Erythroblast (primary cell): ENCODE measurements at regions not wholly inside any gene's neighbourhood (a gene's known extent, or its start where the extent isn't known, plus 50 kb on each side); places are given as distances from the start of the nearest gene placed in this dataset.

ENCODE experiments used
- DNase-seq, 2 experiments: peaks; one replicate each; lab custom pipeline; 2025; lab: John Stamatoyannopoulos, UW
- GATA1 ChIP-seq: IDR thresholded peaks from 2 replicates; pipeline ENCODE4 v1.6.1; 2011; ENCODE audit warnings: low read depth, mild to moderate bottlenecking, control low read depth, low read length, moderate library complexity
- POLR2A ChIP-seq: IDR thresholded peaks from 2 replicates; pipeline ENCODE4 v1.6.1; 2011; ENCODE audit warnings: mild to moderate bottlenecking, low read length

GRCh38 chr6:169945117-169945516 lies 193.7 kb downstream of the ERMARD start:
- no peak for DNase-seq
- TF ChIP-seq GATA1 (no peak), POLR2A (no peak)

GRCh38 chr6:169944415-169944814 lies 193.0 kb downstream of the ERMARD start:
- TF ChIP-seq POLR2A (no peak), GATA1 (no peak)
- no peak for DNase-seq

GRCh38 chr6:169944061-169944337 lies 192.6 kb downstream of the ERMARD start:
- TF ChIP-seq POLR2A = no peak
- no peak for TF ChIP-seq GATA1
- DNase-seq = no peak

- DNase-seq = no peak
- no peak for TF ChIP-seq POLR2A
- no peak for TF ChIP-seq GATA1
Observed at GRCh38 chr6:169943241-169944060, 192.0 kb downstream of the ERMARD start.

- no peak for TF ChIP-seq POLR2A
- no peak for TF ChIP-seq GATA1
- DNase-seq = no peak
Observed at GRCh38 chr6:169942173-169942572, 190.8 kb downstream of the ERMARD start.

GRCh38 chr6:169940481-169941271 lies 189.3 kb downstream of the ERMARD start:
- DNase-seq = no peak
- TF ChIP-seq GATA1 (no peak), POLR2A (no peak)

GRCh38 chr6:169939554-169940164 lies 188.2 kb downstream of the ERMARD start:
- DNase-seq = no peak
- no peak for TF ChIP-seq POLR2A
- TF ChIP-seq GATA1 = no peak

GRCh38 chr6:169938731-169939130 lies 187.3 kb downstream of the ERMARD start:
- TF ChIP-seq GATA1 (no peak), POLR2A (no peak)
- no peak for DNase-seq

- TF ChIP-seq GATA1 (no peak), POLR2A (no peak)
- no peak for DNase-seq
Observed at GRCh38 chr6:169938262-169938701, 186.9 kb downstream of the ERMARD start.

- TF ChIP-seq GATA1 (no peak), POLR2A (no peak)
- no peak for DNase-seq
Observed at GRCh38 chr6:169937389-169938261, 186.2 kb downstream of the ERMARD start.

GRCh38 chr6:169936355-169936975 lies 185.0 kb downstream of the ERMARD start:
- TF ChIP-seq POLR2A = no peak
- no peak for TF ChIP-seq GATA1

GRCh38 chr6:169935861-169936260 lies 184.4 kb downstream of the ERMARD start:
- TF ChIP-seq POLR2A = no peak
- TF ChIP-seq GATA1 = no peak
- DNase-seq = no peak

More at GRCh38 chr6:169936355-169936975, 185.0 kb downstream of the ERMARD start:
- no peak for DNase-seq

GRCh38 chr6:169935348-169935718 lies 183.9 kb downstream of the ERMARD start:
- no peak for DNase-seq
- TF ChIP-seq POLR2A (no peak), GATA1 (no peak)
